GM23248 (cell line): ENCODE measurements at regions not wholly inside any gene's neighbourhood (a gene's known extent, or its start where the extent isn't known, plus 50 kb on each side); places are given as distances from the start of the nearest gene placed in this dataset.
A peak's percentile ranks its signal among the peaks of the same experiment; 100 is the strongest.
"Not testable (repeated sequence)": the region's sequence is repeated elsewhere in the genome, so short reads cannot be mapped to it uniquely, and the experiment has no call there.

Experiments used
- DNase-seq: peaks from one replicate; pipeline ENCODE4 v3.0.0-alpha.2; 2015
- H2AFZ ChIP-seq: fragments of 200-600 bp; sonication (generic); 2 replicates; pipeline ENCODE4 v1.6.1; 2016; ENCODE audit warnings: antibody characterized with exemption
- H3F3A ChIP-seq: fragments of 200-600 bp; sonication (generic); 2 replicates; pipeline ENCODE4 v1.6.1; 2016; ENCODE audit warnings: mild to moderate bottlenecking, antibody characterized with exemption, mixed run types; ENCODE audit not compliant: insufficient read depth
- H3K27ac ChIP-seq: fragments of 200-600 bp; sonication (generic); 2 replicates; pipeline ENCODE4 v1.5.1; 2016; ENCODE audit warnings: mild to moderate bottlenecking
- H3K27me3 ChIP-seq: fragments of 200-600 bp; sonication (generic); replicated peaks from 2 replicates; pipeline ENCODE4 v1.6.1; 2016; ENCODE audit warnings: mild to moderate bottlenecking; ENCODE audit not compliant: insufficient read depth
- H3K36me3 ChIP-seq: fragments of 200-600 bp; sonication (generic); 2 replicates; pipeline ENCODE4 v1.6.1; 2016; ENCODE audit warnings: low read depth, mild to moderate bottlenecking
- H3K4me1 ChIP-seq: fragments of 200-600 bp; sonication (generic); 2 replicates; pipeline ENCODE4 v1.6.1; 2016; ENCODE audit warnings: mild to moderate bottlenecking; ENCODE audit not compliant: insufficient read depth
- H3K4me2 ChIP-seq: fragments of 200-600 bp; sonication (generic); one replicate; pipeline ENCODE4 v1.6.1; 2016; ENCODE audit warnings: mild to moderate bottlenecking; ENCODE audit not compliant: unreplicated experiment
- H3K4me3 ChIP-seq: fragments of 200-600 bp; sonication (generic); 2 replicates; pipeline ENCODE4 v1.5.1; 2016; ENCODE audit warnings: mild to moderate bottlenecking
- H3K79me2 ChIP-seq: fragments of 200-600 bp; sonication (generic); 2 replicates; pipeline ENCODE4 v1.6.1; 2016; ENCODE audit warnings: mild to moderate bottlenecking; ENCODE audit not compliant: insufficient read depth
- H3K9ac ChIP-seq: fragments of 200-600 bp; sonication (generic); 2 replicates; pipeline ENCODE4 v1.6.1; 2016; ENCODE audit warnings: mild to moderate bottlenecking
- H3K9me2 ChIP-seq: fragments of 200-600 bp; sonication (generic); 2 replicates; pipeline ENCODE4 v1.6.1; 2016; ENCODE audit warnings: mixed run types, mild to moderate bottlenecking, moderate library complexity; ENCODE audit not compliant: insufficient read depth
- H3K9me3 ChIP-seq: fragments of 200-600 bp; sonication (generic); one replicate; pipeline ENCODE4 v1.6.1; 2017; ENCODE audit warnings: low read depth
- H4K20me1 ChIP-seq: fragments of 200-600 bp; sonication (generic); 2 replicates; pipeline ENCODE4 v1.6.0; 2016; ENCODE audit not compliant: insufficient read depth
- EZH2 ChIP-seq: fragments of 200-600 bp; sonication (generic); IDR thresholded peaks from 2 replicates; pipeline ENCODE4 v1.6.1; 2018; ENCODE audit warnings: antibody characterized with exemption, mild to moderate bottlenecking; ENCODE audit not compliant: insufficient read depth, poor library complexity, severe bottlenecking
- EZH2phosphoT487 ChIP-seq: fragments of 200-600 bp; sonication (generic); IDR thresholded peaks from 2 replicates; pipeline ENCODE4 v1.6.1; 2018; ENCODE audit warnings: antibody characterized with exemption, moderate library complexity, mild to moderate bottlenecking, low read depth; ENCODE audit not compliant: insufficient read depth
- WGBS, 2 experiments: methylation state at CpG; one replicate each; pipeline ENCODE4 v1.1.6; 2015 to 2017; ENCODE audit warnings: low lambda C conversion rate in 2 of 2, low coverage in 1 of 2; ENCODE audit errors: missing lambda C conversion rate in 2 of 2; 5-methylcytosine and 5-hydroxymethylcytosine counted together
- in situ Hi-C: fragments of 300-500 bp; cut with MboI; formaldehyde crosslinking; loops from 2 replicates; pipeline ENCODE4 v1.15.0; 2020

DNA sequence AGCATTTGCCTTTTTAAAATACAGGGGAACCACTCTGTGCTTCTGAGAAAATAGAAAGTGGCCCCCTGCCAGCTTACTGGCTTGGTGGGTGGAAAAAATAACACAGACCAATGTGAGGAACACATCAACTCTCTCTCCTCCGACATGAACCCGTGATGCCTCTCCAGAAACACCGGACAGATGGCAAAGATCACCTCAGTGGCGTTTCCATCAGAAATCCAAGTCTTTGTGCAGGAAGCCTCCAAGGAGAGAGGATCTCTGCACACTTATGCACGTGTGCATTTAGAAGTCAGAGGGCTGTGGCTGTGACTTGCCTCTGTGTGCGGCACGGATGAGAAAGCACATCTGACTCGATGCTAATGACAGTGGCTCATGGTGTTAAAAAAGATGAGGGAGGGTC, 112.3 kb upstream of the KLF12 start:
- Histone ChIP-seq H3K36me3 (no peaks in the 10 kb centered on the region), H3K9me2 (no peaks in the 10 kb centered on the region), H3K9me3 (no peaks in the 10 kb centered on the region), H2AFZ (peak overlapping the region; percentile 57), H3K4me1 (peaks cover 48% of the 10 kb centered on the region), H3K4me2 (peak overlapping the region; percentile 19), H3K79me2 (no peaks in the 10 kb centered on the region), H4K20me1 (no peaks in the 10 kb centered on the region), H3K27me3 (no peaks in the 10 kb centered on the region), H3K4me3 (no peak overlapping the region), H3K9ac (no peak overlapping the region), H3F3A (peaks cover 47% of the 10 kb centered on the region), H3K27ac (no peak overlapping the region)
- in situ Hi-C loops: no loop called here
- 24 to 31% methylated on average over 8 of the region's 8 CpGs for WGBS, 2 experiments
- TF ChIP-seq EZH2 (no peak), EZH2phosphoT487 (no peak)
- DNase-seq: peak; percentile 61

DNA sequence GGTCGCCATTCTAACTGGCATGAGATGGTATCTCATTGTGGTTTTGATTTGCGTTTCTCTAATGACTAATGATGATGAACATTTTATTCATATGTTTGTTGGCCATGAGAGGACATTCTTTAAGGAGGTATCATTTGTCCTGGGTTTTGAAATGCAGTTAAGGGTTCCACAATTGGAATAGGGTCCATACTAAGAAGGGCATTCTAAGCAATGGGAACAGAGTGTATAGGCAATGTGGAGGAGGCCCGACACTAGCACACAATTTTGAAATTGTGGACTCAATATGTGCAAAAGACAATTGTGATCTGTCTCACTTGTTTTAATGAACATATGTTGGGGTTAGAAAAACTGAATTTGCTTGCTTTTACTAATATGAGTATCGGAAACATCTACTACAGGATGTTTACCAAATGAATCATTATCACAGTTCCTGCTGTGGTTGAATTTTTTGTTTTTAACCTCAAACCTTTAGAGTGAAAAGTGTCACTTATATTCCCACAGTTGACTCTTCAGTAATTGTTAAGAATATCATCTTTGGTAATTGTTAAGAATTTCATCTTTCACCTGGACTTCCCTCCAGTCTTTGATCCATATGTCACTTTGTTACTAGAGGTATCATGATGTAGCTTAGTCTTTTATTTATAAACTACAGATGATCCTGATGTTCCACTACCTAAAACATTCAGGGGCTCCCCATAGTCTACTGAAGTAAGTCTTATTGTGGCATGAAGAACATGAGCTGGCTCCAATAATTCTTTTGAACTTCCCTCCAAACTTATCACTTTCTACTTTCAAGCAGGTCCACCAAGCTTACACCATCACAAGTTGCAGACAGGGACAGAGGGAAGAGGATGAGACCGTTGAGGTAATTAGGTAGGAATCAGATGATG, 109.7 kb upstream of the KLF12 start:
- peak; percentile 89 for DNase-seq
- Histone ChIP-seq H2AFZ (no peak overlapping the region; the same call in 1 of the 2 replicates), H3K27ac (peak overlapping the region; percentile 86), H3K9me3 (no peaks in the 10 kb centered on the region), H3F3A (peaks cover 29% of the 10 kb centered on the region), H3K4me2 (peak overlapping the region; percentile 61), H3K4me1 (peaks cover 28% of the 10 kb centered on the region), H4K20me1 (no peaks in the 10 kb centered on the region), H3K27me3 (no peaks in the 10 kb centered on the region), H3K9me2 (no peaks in the 10 kb centered on the region), H3K36me3 (no peaks in the 10 kb centered on the region), H3K9ac (peak overlapping the region; percentile 28; the same call in 1 of the 2 replicates), H3K79me2 (no peaks in the 10 kb centered on the region), H3K4me3 (peak overlapping the region; percentile 26)
- 19 to 20% methylated on average over 5 of the region's 5 CpGs for WGBS, 2 experiments
- no peak for TF ChIP-seq EZH2
- peak; percentile 74; the same call in 1 of the 2 replicates for TF ChIP-seq EZH2phosphoT487
- in situ Hi-C loops: no loop called here

DNA sequence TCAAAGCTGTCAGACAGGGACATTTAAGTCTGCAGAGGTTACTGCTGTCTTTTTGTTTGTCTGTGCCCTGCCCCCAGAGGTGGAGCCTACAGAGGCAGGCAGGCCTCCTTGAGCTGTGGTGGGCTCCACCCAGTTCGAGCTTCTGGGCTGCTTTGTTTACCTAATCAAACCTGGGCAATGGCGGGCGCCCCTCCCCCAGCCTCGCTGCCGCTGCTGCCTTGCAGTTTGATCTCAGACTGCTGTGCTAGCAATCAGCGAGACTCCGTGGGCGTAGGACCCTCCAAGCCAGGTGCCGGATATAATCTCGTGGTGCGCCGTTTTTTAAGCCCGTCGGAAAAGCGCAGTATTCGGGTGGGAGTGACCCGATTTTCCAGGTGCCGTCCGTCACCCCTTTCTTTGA, 107.1 kb upstream of the KLF12 start:
- H3K36me3 ChIP-seq, H3K9ac ChIP-seq, in situ Hi-C loops, H3K27me3 ChIP-seq, H3K9me2 ChIP-seq, DNase-seq, H4K20me1 ChIP-seq, H3K9me3 ChIP-seq, H3K4me3 ChIP-seq, H3K27ac ChIP-seq, H3K79me2 ChIP-seq, H3K4me2 ChIP-seq, H2AFZ ChIP-seq: not testable (repeated sequence)
- 95 to 96% methylated on average over 9 to 19 of the region's 19 CpGs for whole genome bisulfite sequencing, 2 experiments
- H3F3A ChIP-seq: peaks cover 29% of the 10 kb centered on the region
- H3K4me1 ChIP-seq: peaks cover 22% of the 10 kb centered on the region

DNA sequence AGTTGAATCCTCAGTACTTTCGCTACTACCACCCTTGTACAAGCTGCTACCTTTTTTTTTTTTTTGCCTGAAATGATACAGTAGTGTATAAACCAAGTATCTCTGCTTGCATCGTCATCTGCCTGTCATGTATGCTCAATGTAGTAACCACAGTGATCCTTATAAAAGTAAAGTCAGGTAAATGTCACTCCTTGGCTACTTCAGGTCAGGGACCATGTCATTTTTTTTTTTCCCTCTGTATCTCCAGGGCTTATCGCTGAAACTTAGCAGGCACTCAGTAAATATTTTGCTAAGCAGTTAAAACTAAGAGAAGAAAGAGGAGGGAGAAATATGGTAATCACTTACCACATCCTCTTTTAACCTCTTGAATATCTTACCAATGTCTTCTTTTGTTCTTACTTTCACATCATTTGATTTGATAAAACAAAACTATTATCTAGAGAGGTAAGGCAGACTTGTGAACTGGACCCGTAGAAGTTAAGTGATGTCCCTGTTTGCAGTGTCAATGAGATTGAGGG, 96.8 kb upstream of the KLF12 start:
- H2AFZ ChIP-seq: no peak overlapping the region
- H3K9ac ChIP-seq: no peak overlapping the region
- H3K36me3 ChIP-seq: no peaks in the 10 kb centered on the region
- no peaks in the 10 kb centered on the region for H3K27me3 ChIP-seq
- H3F3A ChIP-seq: peaks cover 13% of the 10 kb centered on the region
- TF ChIP-seq EZH2phosphoT487 (no peak), EZH2 (no peak)
- no peak overlapping the region for H3K27ac ChIP-seq
- WGBS, 2 experiments: 74 to 85% methylated on average over 4 of the region's 4 CpGs
- no peaks in the 10 kb centered on the region for H3K9me2 ChIP-seq
- H3K4me1 ChIP-seq: peaks cover 11% of the 10 kb centered on the region
- in situ Hi-C loops: no loop called here
- no peaks in the 10 kb centered on the region for H3K9me3 ChIP-seq
- H3K4me2 ChIP-seq: no peak overlapping the region
- H4K20me1 ChIP-seq: no peaks in the 10 kb centered on the region
- DNase-seq: no peak
- H3K79me2 ChIP-seq: no peaks in the 10 kb centered on the region
- H3K4me3 ChIP-seq: no peak overlapping the region
